ENCODE measurements at regions not wholly inside any gene's neighbourhood (a gene's known extent, or its start where the extent isn't known, plus 50 kb on each side); places are given as distances from the start of the nearest gene placed in this dataset.

- CTCF ChIA-PET, result interaction anchor here (0.6 to 3.1 kb wide), 11 partner anchors 11 to 441 kb away, joined by 3 to 30 read pairs (median 5); partner anchors contain the start of gene MAP3K4
- POLR2A ChIA-PET (ENCODE audit: low non-redundant PET), result interaction anchor here (0.6 kb wide), 1 partner anchor 11 kb away, joined by 11 read pairs; no protein-coding TSS in a partner anchor
- no peak for DNase-seq (ENCODE audit: low spot score)
- no peak overlapping the region; the same call in 1 of the 2 replicates for H3K27ac ChIP-seq
- TF ChIP-seq, protein P1, sequence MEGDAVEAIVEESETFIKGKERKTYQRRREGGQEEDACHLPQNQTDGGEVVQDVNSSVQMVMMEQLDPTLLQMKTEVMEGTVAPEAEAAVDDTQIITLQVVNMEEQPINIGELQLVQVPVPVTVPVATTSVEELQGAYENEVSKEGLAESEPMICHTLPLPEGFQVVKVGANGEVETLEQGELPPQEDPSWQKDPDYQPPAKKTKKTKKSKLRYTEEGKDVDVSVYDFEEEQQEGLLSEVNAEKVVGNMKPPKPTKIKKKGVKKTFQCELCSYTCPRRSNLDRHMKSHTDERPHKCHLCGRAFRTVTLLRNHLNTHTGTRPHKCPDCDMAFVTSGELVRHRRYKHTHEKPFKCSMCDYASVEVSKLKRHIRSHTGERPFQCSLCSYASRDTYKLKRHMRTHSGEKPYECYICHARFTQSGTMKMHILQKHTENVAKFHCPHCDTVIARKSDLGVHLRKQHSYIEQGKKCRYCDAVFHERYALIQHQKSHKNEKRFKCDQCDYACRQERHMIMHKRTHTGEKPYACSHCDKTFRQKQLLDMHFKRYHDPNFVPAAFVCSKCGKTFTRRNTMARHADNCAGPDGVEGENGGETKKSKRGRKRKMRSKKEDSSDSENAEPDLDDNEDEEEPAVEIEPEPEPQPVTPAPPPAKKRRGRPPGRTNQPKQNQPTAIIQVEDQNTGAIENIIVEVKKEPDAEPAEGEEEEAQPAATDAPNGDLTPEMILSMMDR (conservative IDR thresholded peaks at IDR 0.05; ENCODE audit: low read depth), result no peak
Observed at GRCh38 chr6:160929831-160930230, 61.7 kb upstream of the MAP3K4 start.

- TF ChIP-seq, protein P1 (conservative IDR thresholded peaks at IDR 0.05; ENCODE audit: low read depth), result peak; percentile 90
- CTCF ChIA-PET, result interaction anchor here (0.6 to 3.1 kb wide), 24 partner anchors 12 to 445 kb away, joined by 3 to 30 read pairs (median 4); partner anchors contain the start of gene MAP3K4
- POLR2A ChIA-PET (ENCODE audit: low non-redundant PET), result no interaction called here
- peak; percentile 74 for DNase-seq (ENCODE audit: low spot score)
- peak overlapping the region; percentile 61 for H3K27ac ChIP-seq
Observed at GRCh38 chr6:160930547-160931377, 60.8 kb upstream of the MAP3K4 start.

DNA sequence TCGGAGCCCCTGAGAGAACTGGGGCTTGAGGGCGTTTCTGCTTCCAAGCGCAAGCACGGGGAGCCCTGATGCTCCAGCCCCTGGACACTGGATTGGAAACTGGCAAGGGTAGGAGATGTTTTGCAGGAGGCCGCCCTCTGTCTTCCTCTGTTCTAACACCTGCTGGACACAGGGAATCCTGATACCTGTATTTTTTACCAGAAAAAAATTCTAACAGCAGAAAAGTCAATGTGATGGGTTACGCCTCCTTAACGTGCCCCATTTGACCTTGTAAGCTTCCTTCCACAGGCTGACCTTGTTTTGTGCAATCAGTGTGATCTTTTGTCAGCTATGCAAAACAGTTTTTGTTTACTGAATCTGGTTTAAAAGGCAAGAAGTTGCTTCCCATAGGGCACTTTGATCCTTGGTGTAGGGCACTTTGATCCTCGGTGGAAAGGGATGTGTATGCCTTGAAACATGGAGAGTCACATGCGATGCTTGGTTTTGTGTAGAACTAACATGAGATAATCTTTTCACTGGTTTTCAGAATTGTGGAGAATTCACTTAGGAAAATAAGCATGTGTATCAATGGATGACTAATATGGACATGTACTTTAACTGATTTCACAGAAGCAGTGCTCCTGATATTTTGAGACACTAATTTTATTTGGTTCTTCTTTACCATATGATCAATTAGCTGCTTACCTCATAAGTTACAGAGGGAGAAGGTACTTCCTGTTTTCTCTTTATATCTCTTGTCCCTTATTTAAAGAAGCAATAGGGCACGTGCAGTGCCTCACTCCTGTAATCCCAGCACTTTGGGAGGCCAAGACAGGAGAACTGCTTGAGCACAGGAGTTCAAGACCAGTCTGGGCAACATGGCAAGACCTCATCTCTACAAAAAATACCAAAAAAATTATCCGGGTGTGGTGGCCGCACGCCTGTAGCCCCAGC is 59.9 kb upstream of the MAP3K4 start:
- DNase-seq (ENCODE audit: low spot score), result no peak
- TF ChIP-seq, protein P1 (conservative IDR thresholded peaks at IDR 0.05; ENCODE audit: low read depth), result no peak
- peak overlapping the region; percentile 61; the same call in 1 of the 2 replicates for H3K27ac ChIP-seq
- ChIA-PET POLR2A (ENCODE audit: low non-redundant PET) (no interaction called here), CTCF (interaction anchor here (0.6 to 3.1 kb wide), 17 partner anchors 15 to 444 kb away, joined by 3 to 30 read pairs (median 4); partner anchors contain the start of gene MAP3K4)

DNA sequence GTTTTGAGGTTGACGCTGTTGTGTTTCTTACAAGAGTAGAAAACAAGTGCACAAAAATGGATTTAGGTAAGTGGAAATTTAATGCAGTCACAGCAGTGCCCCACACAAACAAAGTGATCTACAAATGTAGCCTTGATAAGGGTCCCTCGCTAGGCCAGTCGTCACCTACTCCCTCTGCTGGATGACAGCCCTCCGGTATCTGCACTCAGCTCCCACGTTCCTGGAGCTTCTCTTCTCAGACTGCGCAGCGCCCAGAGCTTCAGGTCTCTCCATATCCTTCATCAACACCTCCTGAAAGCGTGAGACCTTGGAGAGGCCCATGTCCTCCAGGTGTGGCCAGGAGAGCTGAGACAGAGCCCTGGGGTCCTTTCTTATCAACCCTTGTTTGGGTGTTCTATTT is 58.3 kb upstream of the MAP3K4 start:
- ChIA-PET POLR2A (ENCODE audit: low non-redundant PET) (no interaction called here), CTCF (no interaction called here)
- DNase-seq (ENCODE audit: low spot score), result no peak
- H3K27ac ChIP-seq, result no peak overlapping the region
- TF ChIP-seq, protein P1 (conservative IDR thresholded peaks at IDR 0.05; ENCODE audit: low read depth), result no peak

DNA sequence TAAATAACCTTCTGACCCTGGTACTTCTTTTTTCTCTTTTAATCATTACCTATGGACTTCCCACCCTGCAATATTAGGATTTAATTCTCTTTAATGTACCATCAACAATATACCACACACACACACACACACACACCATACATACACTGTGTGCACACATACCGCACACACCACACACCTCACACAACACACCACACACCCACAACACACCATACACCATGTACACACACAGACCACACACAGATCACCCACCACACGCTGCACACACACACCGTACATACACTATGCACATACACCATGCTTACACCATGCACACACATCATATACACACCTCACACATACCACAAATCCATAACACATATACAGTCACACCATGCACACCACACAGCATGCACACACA is 57.4 kb upstream of the MAP3K4 start:
- CTCF ChIA-PET, result interaction anchor here (1.2 kb wide), 1 partner anchor 58 kb away, joined by 5 read pairs; no protein-coding TSS in a partner anchor

More for the DNA sequence above, 57.4 kb upstream of the MAP3K4 start:
- POLR2A ChIA-PET (ENCODE audit: low non-redundant PET), result no interaction called here
- TF ChIP-seq, protein P1 (conservative IDR thresholded peaks at IDR 0.05; ENCODE audit: low read depth), result no peak
- DNase-seq (ENCODE audit: low spot score), result no peak
- no peak overlapping the region for H3K27ac ChIP-seq
